Activated CD4-positive, alpha-beta T cell treated with anti-CD3 and anti-CD28 coated beads for 36 hours (primary cell): ENCODE measurements at regions not wholly inside any gene's neighbourhood (a gene's known extent, or its start where the extent isn't known, plus 50 kb on each side); places are given as distances from the start of the nearest gene placed in this dataset.

Experiments used
- ATAC-seq: fragments of 200-7000 bp; cut with Tn5 transposase; one replicate; pipeline ENCODE4 v1.10.0; 2021; ENCODE audit warnings: mild to moderate bottlenecking, moderate library complexity
- CTCF ChIA-PET: fragments of 350-600 bp; sonication (Branson Sonifier 250); formaldehyde crosslinking; loops from one replicate; lab custom pipeline; 2021; ENCODE audit warnings: antibody characterized with exemption; lab: Charles Lee
- POLR2A ChIA-PET: fragments of 350-600 bp; sonication (Branson Sonifier 250); formaldehyde crosslinking; loops from one replicate; lab custom pipeline; 2021; ENCODE audit warnings: antibody characterized with exemption, inconsistent platforms; lab: Charles Lee
- DNase-seq: peaks from one replicate; pipeline ENCODE4 v3.0.0-alpha.2; 2020
- H3K27ac Mint-ChIP-seq: one replicate; pipeline ENCODE4 v1.8.0; 2021; ENCODE audit warnings: mixed read lengths
- H3K27me3 Mint-ChIP-seq: one replicate; pipeline ENCODE4 v1.8.0; 2021; ENCODE audit warnings: mixed read lengths
- H3K36me3 Mint-ChIP-seq: one replicate; pipeline ENCODE4 v1.8.0; 2021; ENCODE audit warnings: low read depth, mixed read lengths
- H3K4me1 Mint-ChIP-seq: one replicate; pipeline ENCODE4 v1.8.0; 2021; ENCODE audit warnings: mixed read lengths
- H3K4me3 Mint-ChIP-seq: one replicate; pipeline ENCODE4 v1.8.0; 2021; ENCODE audit warnings: mild to moderate bottlenecking, moderate library complexity, mixed read lengths
- H3K9me3 Mint-ChIP-seq: one replicate; pipeline ENCODE4 v1.8.0; 2021; ENCODE audit warnings: low read depth, mixed read lengths
- intact Hi-C, 2 experiments: fragments of 100-400 bp; cut with DNase I in 1 of 2; cut with micrococcal nuclease in 1 of 2; formaldehyde crosslinking; loops; one replicate each; pipeline versions ENCODE4 v1.14.2 to v1.15.1; 2022 to 2024; cut with DNase I, micrococcal nuclease

GRCh38 chr18:64276311-64277090 is 127.6 kb upstream of the LINC00305 start:
- ATAC-seq (no peak), DNase-seq (no peak)
- no peak overlapping the region for H3K27ac Mint-ChIP-seq
- H3K4me1 Mint-ChIP-seq, result no peaks in the 10 kb centered on the region
- H3K4me3 Mint-ChIP-seq, result no peak overlapping the region
- ChIA-PET POLR2A (no interaction called here), CTCF (interaction anchor here (0.6 kb wide), 1 partner anchor 435 kb away, joined by 3 read pairs; no protein-coding TSS in a partner anchor)
- H3K9me3 Mint-ChIP-seq, result peaks cover 5% of the 10 kb centered on the region
- intact Hi-C loops, result loop anchor here in 1 of 2 experiments (10.0 kb wide), 1 partner anchor 58 kb away; no protein-coding TSS in a partner anchor
- H3K27me3 Mint-ChIP-seq, result no peaks in the 10 kb centered on the region
- H3K36me3 Mint-ChIP-seq, result no peaks in the 10 kb centered on the region

GRCh38 chr18:64275593-64276300 is 126.9 kb upstream of the LINC00305 start:
- Mint-ChIP-seq H3K9me3 (peaks cover 4% of the 10 kb centered on the region), H3K4me3 (no peak overlapping the region), H3K4me1 (no peaks in the 10 kb centered on the region), H3K27ac (no peak overlapping the region), H3K36me3 (no peaks in the 10 kb centered on the region), H3K27me3 (no peaks in the 10 kb centered on the region)
- intact Hi-C loops, result loop anchor here in 1 of 2 experiments (10.0 kb wide), 1 partner anchor 59 kb away; no protein-coding TSS in a partner anchor
- CTCF ChIA-PET, result no interaction called here
- POLR2A ChIA-PET, result no interaction called here
- DNase-seq, result no peak
- ATAC-seq, result no peak

GRCh38 chr18:64273724-64274123 is 124.8 kb upstream of the LINC00305 start:
- no peak for DNase-seq
- Mint-ChIP-seq H3K4me3 (no peak overlapping the region), H3K27me3 (no peaks in the 10 kb centered on the region), H3K4me1 (no peaks in the 10 kb centered on the region), H3K36me3 (no peaks in the 10 kb centered on the region), H3K9me3 (no peaks in the 10 kb centered on the region), H3K27ac (no peak overlapping the region)
- no peak for ATAC-seq
- ChIA-PET POLR2A (no interaction called here), CTCF (no interaction called here)
- intact Hi-C loops, result loop anchor here in 1 of 2 experiments (10.0 kb wide), 1 partner anchor 61 kb away; no protein-coding TSS in a partner anchor

GRCh38 chr18:64271975-64272659 is 123.2 kb upstream of the LINC00305 start:
- POLR2A ChIA-PET, result no interaction called here
- no peak overlapping the region for H3K4me3 Mint-ChIP-seq
- intact Hi-C loops, result loop anchor here in 1 of 2 experiments (10.0 kb wide), 1 partner anchor 63 kb away; no protein-coding TSS in a partner anchor
- no peaks in the 10 kb centered on the region for H3K4me1 Mint-ChIP-seq
- H3K36me3 Mint-ChIP-seq, result no peaks in the 10 kb centered on the region
- ATAC-seq (no peak), DNase-seq (no peak)
- H3K27me3 Mint-ChIP-seq, result no peaks in the 10 kb centered on the region
- CTCF ChIA-PET, result interaction anchor here (0.8 kb wide), 1 partner anchor 1450 kb away, joined by 3 read pairs; no protein-coding TSS in a partner anchor
- H3K9me3 Mint-ChIP-seq, result no peaks in the 10 kb centered on the region
- H3K27ac Mint-ChIP-seq, result no peak overlapping the region

- intact Hi-C loops, result loop anchor here in 1 of 2 experiments (10.0 kb wide), 1 partner anchor 64 kb away; no protein-coding TSS in a partner anchor
- Mint-ChIP-seq H3K27ac (no peak overlapping the region), H3K27me3 (no peaks in the 10 kb centered on the region), H3K36me3 (no peaks in the 10 kb centered on the region), H3K4me3 (no peak overlapping the region), H3K4me1 (no peaks in the 10 kb centered on the region), H3K9me3 (no peaks in the 10 kb centered on the region)
- DNase-seq (no peak), ATAC-seq (no peak)
- CTCF ChIA-PET, result interaction anchor here (0.8 to 1.1 kb wide), 2 partner anchors 151 to 1451 kb away, joined by 3 read pairs; no protein-coding TSS in a partner anchor
- POLR2A ChIA-PET, result no interaction called here
These were observed 122.4 kb upstream of the LINC00305 start for GRCh38 chr18:64271246-64271645.

GRCh38 chr18:64270608-64271007 is 121.7 kb upstream of the LINC00305 start:
- ChIA-PET CTCF (interaction anchor here (1.1 kb wide), 1 partner anchor 151 kb away, joined by 3 read pairs; no protein-coding TSS in a partner anchor), POLR2A (no interaction called here)
- no peaks in the 10 kb centered on the region for H3K4me1 Mint-ChIP-seq
- no peaks in the 10 kb centered on the region for H3K36me3 Mint-ChIP-seq
- no peaks in the 10 kb centered on the region for H3K27me3 Mint-ChIP-seq
- no peak for DNase-seq
- no peak for ATAC-seq
- no peaks in the 10 kb centered on the region for H3K9me3 Mint-ChIP-seq
- intact Hi-C loops, result loop anchor here in 1 of 2 experiments (10.0 kb wide), 1 partner anchor 64 kb away; no protein-coding TSS in a partner anchor
- H3K27ac Mint-ChIP-seq, result no peak overlapping the region
- no peak overlapping the region for H3K4me3 Mint-ChIP-seq

GRCh38 chr18:64270121-64270520 is 121.2 kb upstream of the LINC00305 start:
- ATAC-seq (no peak), DNase-seq (no peak)
- H3K27ac Mint-ChIP-seq, result no peak overlapping the region
- H3K4me1 Mint-ChIP-seq, result no peaks in the 10 kb centered on the region
- intact Hi-C loops, result loop anchor here in 1 of 2 experiments (10.0 kb wide), 1 partner anchor 65 kb away; no protein-coding TSS in a partner anchor
- no peaks in the 10 kb centered on the region for H3K27me3 Mint-ChIP-seq
- no peaks in the 10 kb centered on the region for H3K9me3 Mint-ChIP-seq
- H3K4me3 Mint-ChIP-seq, result no peak overlapping the region
- ChIA-PET POLR2A (no interaction called here), CTCF (interaction anchor here (1.1 kb wide), 1 partner anchor 150 kb away, joined by 3 read pairs; no protein-coding TSS in a partner anchor)
- H3K36me3 Mint-ChIP-seq, result no peaks in the 10 kb centered on the region

- no peak for DNase-seq
- Mint-ChIP-seq H3K27me3 (no peaks in the 10 kb centered on the region), H3K9me3 (no peaks in the 10 kb centered on the region), H3K4me3 (no peak overlapping the region), H3K36me3 (no peaks in the 10 kb centered on the region), H3K27ac (no peak overlapping the region), H3K4me1 (no peaks in the 10 kb centered on the region)
- ChIA-PET CTCF (no interaction called here), POLR2A (no interaction called here)
- no peak for ATAC-seq
- intact Hi-C loops, result no loop called here
These were observed 115.3 kb upstream of the LINC00305 start for GRCh38 chr18:64264171-64264570.

- H3K4me1 Mint-ChIP-seq, result no peaks in the 10 kb centered on the region
- intact Hi-C loops, result no loop called here
- H3K36me3 Mint-ChIP-seq, result no peaks in the 10 kb centered on the region
- no peaks in the 10 kb centered on the region for H3K9me3 Mint-ChIP-seq
- CTCF ChIA-PET, result no interaction called here
- ATAC-seq (no peak), DNase-seq (no peak)
- no peak overlapping the region for H3K4me3 Mint-ChIP-seq
- POLR2A ChIA-PET, result no interaction called here
- no peaks in the 10 kb centered on the region for H3K27me3 Mint-ChIP-seq
- H3K27ac Mint-ChIP-seq, result no peak overlapping the region
These were observed 111.9 kb upstream of the LINC00305 start for GRCh38 chr18:64260810-64261209.

GRCh38 chr18:64259871-64260270 is 111.0 kb upstream of the LINC00305 start:
- DNase-seq (no peak), ATAC-seq (no peak)
- no peaks in the 10 kb centered on the region for H3K4me1 Mint-ChIP-seq
- no peak overlapping the region for H3K4me3 Mint-ChIP-seq
- no peaks in the 10 kb centered on the region for H3K36me3 Mint-ChIP-seq
- intact Hi-C loops, result no loop called here
- H3K27ac Mint-ChIP-seq, result no peak overlapping the region
- H3K27me3 Mint-ChIP-seq, result no peaks in the 10 kb centered on the region
- no peaks in the 10 kb centered on the region for H3K9me3 Mint-ChIP-seq
- ChIA-PET POLR2A (no interaction called here), CTCF (no interaction called here)

GRCh38 chr18:64258111-64258650 is 109.3 kb upstream of the LINC00305 start:
- no peaks in the 10 kb centered on the region for H3K36me3 Mint-ChIP-seq
- H3K27ac Mint-ChIP-seq, result no peak overlapping the region
- no peaks in the 10 kb centered on the region for H3K9me3 Mint-ChIP-seq
- DNase-seq (no peak), ATAC-seq (no peak)
- POLR2A ChIA-PET, result no interaction called here
- intact Hi-C loops, result no loop called here
- CTCF ChIA-PET, result no interaction called here
- no peak overlapping the region for H3K4me3 Mint-ChIP-seq
- H3K27me3 Mint-ChIP-seq, result no peaks in the 10 kb centered on the region
- no peaks in the 10 kb centered on the region for H3K4me1 Mint-ChIP-seq
